Activated CD4-positive, alpha-beta T cell treated with anti-CD3 and anti-CD28 coated beads, Interleukin-10, Interleukin-2, amounts not matched to agents 100 ng/mL and 50 ng/mL, durations not matched to agents 16 hours and 8 hours (primary cell): ENCODE measurements at regions not wholly inside any gene's neighbourhood (a gene's known extent, or its start where the extent isn't known, plus 50 kb on each side); places are given as distances from the start of the nearest gene placed in this dataset.

Source experiments
- DNase-seq: peaks from one replicate; pipeline ENCODE4 v3.0.0-alpha.2; 2020

- DNase-seq, result no peak
Measured at GRCh38 chr4:176383273-176384077, 63.7 kb downstream of the SPCS3 start.

DNA sequence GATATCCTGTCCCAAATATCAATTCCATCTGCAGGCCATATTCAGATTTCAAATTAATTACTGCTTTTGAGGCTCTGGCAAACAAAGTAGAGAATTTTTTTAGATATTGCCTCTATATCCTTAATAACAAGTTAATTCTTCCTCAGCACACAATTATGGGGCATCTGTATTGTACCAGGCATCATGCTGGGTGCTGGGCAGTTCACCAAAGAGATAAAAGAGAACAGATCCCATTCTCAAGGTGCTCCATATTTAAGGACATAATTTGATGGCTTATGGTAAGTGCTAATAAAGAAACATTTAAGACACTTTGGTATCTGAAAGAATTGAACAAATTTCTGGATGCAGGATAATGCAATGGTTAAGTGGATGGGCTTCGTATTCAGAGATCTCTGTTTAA, 65.8 kb downstream of the SPCS3 start:
- DNase-seq, result no peak

GRCh38 chr4:176387571-176387970, 67.8 kb downstream of the SPCS3 start:
- no peak for DNase-seq

DNA sequence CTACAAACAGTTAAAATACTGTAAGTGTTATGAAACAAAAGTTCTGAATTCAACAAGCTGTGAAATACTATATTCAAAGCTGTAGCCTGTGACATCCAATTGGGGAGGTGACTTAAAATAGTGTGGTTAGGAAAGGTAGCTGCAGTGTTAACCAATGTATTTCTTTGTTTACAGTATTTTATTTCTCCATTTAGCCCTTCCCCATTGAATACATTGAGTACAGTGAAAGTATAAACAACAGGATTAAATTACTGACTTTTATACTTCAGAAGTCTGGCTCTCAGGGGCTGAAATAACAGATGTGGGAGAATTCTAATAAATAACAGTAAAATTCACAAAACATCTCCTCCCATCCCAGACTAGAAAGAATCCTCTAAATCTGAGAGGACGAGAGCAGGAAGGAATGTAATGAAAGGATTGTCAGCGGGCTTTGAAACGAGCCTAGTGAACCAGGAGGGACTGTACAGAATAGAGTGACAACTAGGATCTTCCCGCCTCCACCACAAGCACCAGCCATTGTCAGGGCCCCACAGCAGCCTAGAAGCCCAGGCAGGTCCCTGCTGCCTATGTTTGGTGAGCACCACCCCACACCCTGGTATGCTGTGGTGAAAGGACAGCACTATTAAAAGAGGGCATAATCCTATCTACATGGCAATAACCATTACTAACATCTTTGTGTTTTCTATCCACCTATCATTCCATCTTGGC, 73.7 kb downstream of the SPCS3 start:
- DNase-seq, result no peak

GRCh38 chr4:176400816-176401461, 81.2 kb downstream of the SPCS3 start:
- no peak for DNase-seq

- no peak for DNase-seq
Measured at GRCh38 chr4:176404621-176405020, 84.9 kb downstream of the SPCS3 start.

DNA sequence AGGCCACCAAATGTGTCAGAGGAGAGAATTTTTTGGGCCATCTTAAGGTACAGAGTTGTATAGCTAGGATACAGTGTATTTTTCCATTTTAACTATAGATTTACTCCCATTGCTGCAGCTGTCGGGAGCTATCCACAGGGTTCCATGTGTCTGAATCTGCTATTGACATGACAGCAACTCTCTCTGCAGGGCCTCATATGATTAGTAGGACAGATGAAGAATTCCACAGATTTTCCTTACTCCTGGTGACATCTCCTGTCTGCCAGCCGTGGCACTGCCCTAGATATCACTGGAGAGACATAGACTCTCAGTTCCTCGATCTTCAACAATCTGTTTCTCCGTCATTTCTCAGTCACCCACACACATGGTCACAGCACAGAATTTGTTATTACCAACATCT, 86.5 kb downstream of the SPCS3 start:
- no peak for DNase-seq

GRCh38 chr4:176406736-176407135, 87.0 kb downstream of the SPCS3 start:
- no peak for DNase-seq

- DNase-seq, result no peak
Measured at GRCh38 chr4:176409627-176410026, 89.9 kb downstream of the SPCS3 start.

DNA sequence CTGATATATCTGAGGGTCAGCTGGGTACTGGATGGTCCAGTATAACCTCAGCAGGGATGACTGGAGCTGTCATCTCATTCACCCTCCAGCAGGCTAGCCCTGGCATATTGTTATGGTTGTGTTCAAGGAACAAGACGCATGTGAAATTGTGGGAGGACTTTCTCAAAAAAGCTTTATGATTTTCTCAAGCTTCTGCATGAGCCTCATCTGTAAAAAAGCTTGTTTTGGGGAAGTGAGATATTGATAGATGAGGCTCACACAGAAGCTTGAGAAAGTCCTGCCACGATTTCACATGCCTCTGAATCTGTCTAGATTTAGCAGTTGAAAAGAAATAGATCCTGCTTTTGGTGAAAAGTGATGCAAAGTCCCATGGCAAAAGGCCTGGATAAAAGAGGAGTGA, 93.4 kb downstream of the SPCS3 start:
- no peak for DNase-seq

GRCh38 chr4:176422001-176422400, 102.2 kb downstream of the SPCS3 start:
- no peak for DNase-seq

DNA sequence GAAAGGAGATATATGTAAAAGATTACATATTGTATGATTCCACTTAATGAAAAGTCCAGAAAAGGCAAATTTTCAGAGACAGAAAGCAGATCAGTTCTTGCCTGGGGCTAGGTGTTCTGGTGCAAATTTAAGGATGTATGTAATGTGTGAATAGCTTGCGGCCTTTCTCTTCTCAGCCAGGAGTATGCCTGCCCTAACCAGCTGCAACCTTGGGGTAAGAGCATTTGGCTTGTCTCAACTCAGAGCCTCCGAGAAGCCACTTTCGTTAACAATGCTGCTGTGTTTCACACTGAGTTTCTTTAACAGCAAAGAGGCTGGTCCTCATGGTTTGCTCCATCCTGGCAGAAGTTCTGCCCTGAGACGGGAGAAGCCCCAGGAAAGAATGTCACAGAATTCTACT, 102.7 kb downstream of the SPCS3 start:
- no peak for DNase-seq

- DNase-seq, result no peak
Measured at GRCh38 chr4:176425035-176425434, 105.3 kb downstream of the SPCS3 start.

DNA sequence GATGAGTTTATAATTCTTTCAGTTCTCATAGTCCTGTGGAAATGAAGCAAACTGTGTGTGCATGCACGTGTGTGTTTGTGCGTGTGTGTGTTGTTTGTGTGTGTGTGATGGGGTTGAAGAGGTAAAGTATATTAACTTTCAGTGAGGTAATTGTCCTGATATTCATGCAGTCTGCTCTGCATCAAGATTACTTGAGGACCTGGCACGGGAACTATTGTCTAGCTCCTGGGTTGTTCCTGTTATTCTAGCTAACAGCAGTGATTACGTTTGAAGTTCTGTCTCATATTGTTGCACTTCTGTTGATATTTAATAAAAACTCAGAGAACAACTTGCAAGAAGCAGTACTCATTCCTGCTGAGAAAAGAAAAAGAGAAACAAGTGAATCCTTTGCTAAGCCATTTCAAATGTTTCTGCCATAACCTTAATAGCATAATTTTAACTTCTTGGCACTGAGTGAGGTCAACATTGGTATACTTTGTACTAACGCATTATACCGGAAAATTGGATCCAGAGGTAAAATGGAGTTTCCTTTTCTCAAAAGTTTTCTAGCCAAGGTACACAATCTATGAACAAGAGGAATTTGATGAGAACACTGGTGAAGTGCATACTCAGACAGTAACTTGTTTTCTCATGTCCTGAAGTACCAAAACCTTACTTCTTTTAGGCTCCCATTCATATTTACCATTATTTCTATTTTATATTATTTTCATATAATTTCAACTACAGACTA, 113.2 kb downstream of the SPCS3 start:
- no peak for DNase-seq

DNA sequence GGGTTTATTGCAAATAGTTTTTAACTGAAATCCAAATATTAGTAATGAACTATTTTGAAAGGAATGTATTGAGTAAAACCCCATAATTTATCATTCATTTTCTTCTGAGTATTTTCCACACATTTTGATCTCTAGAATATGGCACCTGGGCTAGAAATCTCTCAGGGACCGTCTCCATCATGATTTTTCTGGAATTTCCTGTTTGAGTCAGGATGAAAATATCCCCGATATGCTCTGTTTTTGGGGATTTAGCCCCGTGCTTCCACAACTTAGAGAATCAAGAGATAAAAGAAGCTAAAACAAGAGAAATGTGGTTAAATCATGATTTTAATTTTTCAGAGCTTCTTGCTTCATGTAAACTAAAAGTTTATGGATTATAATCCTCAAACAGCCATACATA, 114.2 kb downstream of the SPCS3 start:
- DNase-seq, result no peak

- no peak for DNase-seq
Measured at GRCh38 chr4:176435901-176436292, 116.1 kb downstream of the SPCS3 start.

GRCh38 chr4:176436293-176436973, 116.7 kb downstream of the SPCS3 start:
- no peak for DNase-seq

DNA sequence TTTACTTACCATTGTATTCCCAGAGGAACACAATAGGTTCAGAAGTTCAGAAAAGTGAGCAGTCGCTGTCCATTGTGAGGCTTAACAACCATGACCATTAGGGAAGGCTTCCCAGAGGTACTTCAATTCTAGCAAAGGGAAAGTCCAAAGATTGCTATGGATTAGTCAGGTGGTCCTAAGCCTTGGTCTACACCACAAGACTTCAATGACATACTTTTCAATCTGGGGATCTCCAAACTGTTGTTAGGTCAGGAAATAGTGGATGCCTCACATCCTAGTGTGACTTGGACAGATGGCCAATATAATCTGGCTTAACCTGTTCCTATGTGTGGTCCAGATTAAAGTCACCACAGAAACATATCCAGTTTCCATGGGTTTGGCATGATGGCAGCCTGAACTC, 118.0 kb downstream of the SPCS3 start:
- DNase-seq, result no peak

DNA sequence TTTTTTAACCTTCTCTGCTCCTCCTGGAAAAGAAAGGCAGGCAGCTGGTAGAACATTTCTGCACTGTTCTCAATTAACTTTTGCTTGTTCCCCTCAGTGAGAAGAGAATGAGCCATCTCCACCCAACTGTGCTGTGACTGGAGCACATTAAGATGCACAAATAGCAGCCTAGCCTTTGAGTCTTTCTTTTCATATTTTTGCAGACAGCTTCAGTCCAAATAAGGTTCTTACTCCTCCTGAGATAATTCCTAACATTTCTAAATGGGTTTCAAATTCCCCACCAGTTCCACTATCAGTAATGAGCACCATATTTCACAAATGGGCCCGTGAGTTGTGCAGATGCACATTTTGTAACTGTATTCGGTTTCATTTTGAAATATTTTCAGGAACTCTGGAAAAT, 118.6 kb downstream of the SPCS3 start:
- no peak for DNase-seq

DNA sequence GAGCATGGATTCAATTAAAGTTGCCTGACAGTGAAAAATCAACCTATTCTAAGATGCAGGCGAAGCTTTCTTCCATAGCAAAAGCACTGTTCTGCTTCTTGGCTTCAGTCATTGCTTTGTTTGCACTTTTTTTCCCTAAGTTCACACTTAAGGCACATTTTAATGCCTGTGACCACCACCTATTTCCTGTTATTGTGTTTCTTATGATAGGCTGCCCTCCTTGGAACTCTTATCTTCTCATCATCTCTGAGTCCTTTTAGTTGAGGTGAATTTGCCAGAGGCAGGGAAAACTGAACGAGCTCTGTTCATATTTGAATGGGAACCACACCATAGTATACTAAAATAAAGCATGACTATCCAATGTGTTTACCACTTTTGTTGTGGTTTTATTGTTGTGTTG, 119.8 kb downstream of the SPCS3 start:
- DNase-seq, result no peak

- no peak for DNase-seq
Measured at GRCh38 chr4:176440698-176441097, 120.9 kb downstream of the SPCS3 start.

DNA sequence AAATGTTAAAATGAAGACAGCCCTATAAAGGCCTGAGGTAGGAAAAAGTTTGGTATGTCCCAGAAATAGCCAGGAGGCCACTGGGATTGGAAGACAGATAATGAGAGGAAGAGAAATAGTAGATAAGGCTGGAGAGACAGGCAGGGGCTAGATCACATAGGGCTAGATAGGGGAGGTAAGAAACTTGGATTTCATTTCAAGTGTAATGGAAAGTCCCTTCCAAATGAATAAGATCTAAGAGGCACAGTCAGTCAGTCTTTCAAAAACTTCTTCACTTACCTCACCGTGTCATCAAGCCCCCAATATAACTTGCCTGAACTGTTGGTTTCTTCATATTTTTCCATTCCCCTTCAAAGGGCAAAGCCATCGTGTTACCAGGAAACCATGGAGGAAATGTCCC, 121.8 kb downstream of the SPCS3 start:
- DNase-seq, result no peak

- DNase-seq, result no peak
Measured at GRCh38 chr4:176443117-176443516, 123.4 kb downstream of the SPCS3 start.
